ENCODE measurements at regions not wholly inside any gene's neighbourhood (a gene's known extent, or its start where the extent isn't known, plus 50 kb on each side); places are given as distances from the start of the nearest gene placed in this dataset.

GRCh38 chr2:23164173-23164572 lies 220.8 kb upstream of the KLHL29 start:
- ATAC-seq, result no peak
- Histone ChIP-seq H3K27me3 (no peaks in the 10 kb centered on the region), H3K4me1 (no peaks in the 10 kb centered on the region), H3K9me3 (no peaks in the 10 kb centered on the region), H3K36me3 (no peaks in the 10 kb centered on the region), H3K4me3 (no peak overlapping the region), H3K27ac (no peak overlapping the region)
- WGBS, 2 donors, result 63 to 77% methylated on average over 2 of the region's 2 CpGs
- DNase-seq, result no peak
- FAIRE-seq, result no peak
- intact Hi-C loops (cut with DNase I), result no loop called here
- TF ChIP-seq CTCF (IDR thresholded peaks at IDR 0.05), result no peak

GRCh38 chr2:23169896-23170295 lies 215.1 kb upstream of the KLHL29 start:
- DNase-seq (no peak), FAIRE-seq (no peak), ATAC-seq (no peak)
- intact Hi-C loops (cut with DNase I), result no loop called here
- H3K9me3 ChIP-seq, result no peaks in the 10 kb centered on the region
- no peaks in the 10 kb centered on the region for H3K27me3 ChIP-seq
- no peak for TF ChIP-seq CTCF (IDR thresholded peaks at IDR 0.05)
- no peak overlapping the region for H3K4me3 ChIP-seq
- WGBS, 2 donors, result 43 to 58% methylated on average over 1 of the region's 1 CpG
- no peaks in the 10 kb centered on the region for H3K36me3 ChIP-seq
- H3K27ac ChIP-seq, result no peak overlapping the region
- peaks cover 0 to 6% (median 4%) of the 10 kb centered on the region in 3 donors for H3K4me1 ChIP-seq

GRCh38 chr2:23171108-23171507 lies 213.9 kb upstream of the KLHL29 start:
- no peak for DNase-seq
- intact Hi-C loops (cut with DNase I), result no loop called here
- no peak for FAIRE-seq
- H3K36me3 ChIP-seq, result no peaks in the 10 kb centered on the region
- no peak overlapping the region for H3K27ac ChIP-seq
- no peaks in the 10 kb centered on the region for H3K27me3 ChIP-seq
- no peak overlapping the region for H3K4me3 ChIP-seq
- no peak for TF ChIP-seq CTCF (IDR thresholded peaks at IDR 0.05)
- no peak for ATAC-seq
- H3K4me1 ChIP-seq, result peaks cover 0 to 6% (median 4%) of the 10 kb centered on the region in 3 donors
- H3K9me3 ChIP-seq, result no peaks in the 10 kb centered on the region

GRCh38 chr2:23178396-23178795 lies 206.6 kb upstream of the KLHL29 start:
- intact Hi-C loops (cut with DNase I), result no loop called here
- no peak for FAIRE-seq
- Histone ChIP-seq H3K36me3 (no peaks in the 10 kb centered on the region), H3K27me3 (no peaks in the 10 kb centered on the region), H3K4me1 (no peaks in the 10 kb centered on the region), H3K9me3 (no peaks in the 10 kb centered on the region), H3K27ac (no peak overlapping the region), H3K4me3 (no peak overlapping the region)
- WGBS, 2 donors, result 67 to 71% methylated on average over 2 of the region's 2 CpGs
- no peak for TF ChIP-seq CTCF (IDR thresholded peaks at IDR 0.05)
- DNase-seq, result no peak
- no peak for ATAC-seq

- H3K9me3 ChIP-seq, result no peaks in the 10 kb centered on the region
- 91 to 95% methylated on average over 4 of the region's 4 CpGs for WGBS, 2 donors
- no peak for DNase-seq
- no peaks in the 10 kb centered on the region for H3K36me3 ChIP-seq
- intact Hi-C loops (cut with DNase I), result no loop called here
- no peak overlapping the region for H3K27ac ChIP-seq
- H3K4me3 ChIP-seq, result no peak overlapping the region
- no peak for FAIRE-seq
- H3K4me1 ChIP-seq, result no peaks in the 10 kb centered on the region
- TF ChIP-seq CTCF (IDR thresholded peaks at IDR 0.05), result no peak
- ATAC-seq, result no peak
- no peaks in the 10 kb centered on the region for H3K27me3 ChIP-seq
Measured at GRCh38 chr2:23183733-23184132, 201.2 kb upstream of the KLHL29 start.

All from pancreas (tissue), 10 donors.